Memory B cell (primary cell): ENCODE measurements at regions not wholly inside any gene's neighbourhood (a gene's known extent, or its start where the extent isn't known, plus 50 kb on each side); places are given as distances from the start of the nearest gene placed in this dataset.

ENCODE experiments used
- ATAC-seq: fragments of 150-1000 bp; cut with Tn5 transposase; 2 replicates; pipeline ENCODE4 v1.10.0; 2021; ENCODE audit warnings: low read depth, mild to moderate bottlenecking, moderate library complexity
- DNase-seq, 2 donors: peaks; one replicate each; pipeline ENCODE4 v3.0.0; 2022; ENCODE audit warnings: low spot score in 2 of 2
- H3K27ac Mint-ChIP-seq: one replicate; pipeline ENCODE4 v1.8.0; 2022; ENCODE audit warnings: mild to moderate bottlenecking, moderate library complexity, mixed read lengths
- H3K27me3 Mint-ChIP-seq: one replicate; pipeline ENCODE4 v1.8.0; 2022; ENCODE audit warnings: mixed read lengths
- H3K36me3 Mint-ChIP-seq: one replicate; pipeline ENCODE4 v1.8.0; 2022; ENCODE audit warnings: mild to moderate bottlenecking, mixed read lengths
- H3K4me1 Mint-ChIP-seq: one replicate; pipeline ENCODE4 v1.8.0; 2022; ENCODE audit warnings: mixed read lengths
- H3K4me3 Mint-ChIP-seq: one replicate; pipeline ENCODE4 v1.8.0; 2022; ENCODE audit warnings: mild to moderate bottlenecking, moderate library complexity, mixed read lengths
- H3K9me3 Mint-ChIP-seq: one replicate; pipeline ENCODE4 v1.8.0; 2022; ENCODE audit warnings: mixed read lengths

DNA sequence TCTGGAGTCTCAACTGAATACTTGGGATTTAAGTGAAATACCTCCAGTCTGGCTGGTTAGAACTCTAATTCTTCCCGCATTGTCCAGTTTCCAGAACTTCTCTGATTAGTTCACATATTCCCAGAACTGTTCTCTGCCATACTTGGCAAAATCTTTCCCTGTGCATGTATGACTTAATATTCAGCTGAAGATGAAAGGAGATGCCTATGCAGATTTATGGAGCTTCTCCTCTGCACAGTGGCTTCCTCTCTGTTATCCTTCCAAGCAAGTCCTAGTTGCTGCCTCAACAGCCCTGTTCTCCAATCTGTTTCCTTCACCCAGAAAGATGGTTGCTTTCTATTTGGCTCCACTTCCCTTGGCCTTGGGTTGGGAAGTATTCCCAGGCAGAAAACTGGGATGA lies 155.4 kb upstream of the GATA6 start:
- DNase-seq, result no peak
- Mint-ChIP-seq H3K36me3 (peaks cover 2% of the 10 kb centered on the region), H3K4me1 (no peaks in the 10 kb centered on the region), H3K27me3 (peaks cover 2% of the 10 kb centered on the region), H3K4me3 (no peak overlapping the region), H3K9me3 (peaks cover 13% of the 10 kb centered on the region), H3K27ac (no peak overlapping the region)
- ATAC-seq, result no peak

GRCh38 chr18:22015156-22015555 lies 154.2 kb upstream of the GATA6 start:
- Mint-ChIP-seq H3K36me3 (peaks cover 2% of the 10 kb centered on the region), H3K4me3 (no peak overlapping the region), H3K27me3 (peaks cover 2% of the 10 kb centered on the region), H3K27ac (no peak overlapping the region), H3K4me1 (no peaks in the 10 kb centered on the region), H3K9me3 (peaks cover 9% of the 10 kb centered on the region)
- no peak for DNase-seq
- ATAC-seq, result no peak

- Mint-ChIP-seq H3K4me1 (no peaks in the 10 kb centered on the region), H3K36me3 (no peaks in the 10 kb centered on the region), H3K27ac (no peak overlapping the region), H3K27me3 (peaks cover 4% of the 10 kb centered on the region), H3K4me3 (no peak overlapping the region), H3K9me3 (peaks cover 5% of the 10 kb centered on the region)
- DNase-seq, result no peak
- ATAC-seq, result no peak
These were observed 151.0 kb upstream of the GATA6 start for GRCh38 chr18:22018366-22018765.

- no peak for DNase-seq
- Mint-ChIP-seq H3K9me3 (peaks cover 3% of the 10 kb centered on the region), H3K27ac (no peak overlapping the region), H3K27me3 (peaks cover 4% of the 10 kb centered on the region), H3K4me1 (no peaks in the 10 kb centered on the region), H3K36me3 (no peaks in the 10 kb centered on the region), H3K4me3 (no peak overlapping the region)
- ATAC-seq, result no peak
These were observed 150.2 kb upstream of the GATA6 start for GRCh38 chr18:22019193-22019592.

- ATAC-seq (no peak), DNase-seq (no peak)
- Mint-ChIP-seq H3K9me3 (peaks cover 2% of the 10 kb centered on the region), H3K36me3 (no peaks in the 10 kb centered on the region), H3K4me1 (no peaks in the 10 kb centered on the region), H3K27me3 (peaks cover 4% of the 10 kb centered on the region), H3K27ac (no peak overlapping the region), H3K4me3 (no peak overlapping the region)
These were observed 149.1 kb upstream of the GATA6 start for GRCh38 chr18:22020127-22020866.

GRCh38 chr18:22020867-22021370 lies 148.5 kb upstream of the GATA6 start:
- Mint-ChIP-seq H3K4me1 (no peaks in the 10 kb centered on the region), H3K4me3 (no peak overlapping the region), H3K27me3 (peaks cover 4% of the 10 kb centered on the region), H3K27ac (no peak overlapping the region), H3K9me3 (peaks cover 1% of the 10 kb centered on the region), H3K36me3 (no peaks in the 10 kb centered on the region)
- ATAC-seq (no peak), DNase-seq (no peak)

- Mint-ChIP-seq H3K27me3 (peaks cover 4% of the 10 kb centered on the region), H3K9me3 (peaks cover 1% of the 10 kb centered on the region), H3K36me3 (no peaks in the 10 kb centered on the region), H3K4me3 (no peak overlapping the region), H3K27ac (no peak overlapping the region), H3K4me1 (no peaks in the 10 kb centered on the region)
- no peak for DNase-seq
- no peak for ATAC-seq
These were observed 147.7 kb upstream of the GATA6 start for GRCh38 chr18:22021701-22022100.

DNA sequence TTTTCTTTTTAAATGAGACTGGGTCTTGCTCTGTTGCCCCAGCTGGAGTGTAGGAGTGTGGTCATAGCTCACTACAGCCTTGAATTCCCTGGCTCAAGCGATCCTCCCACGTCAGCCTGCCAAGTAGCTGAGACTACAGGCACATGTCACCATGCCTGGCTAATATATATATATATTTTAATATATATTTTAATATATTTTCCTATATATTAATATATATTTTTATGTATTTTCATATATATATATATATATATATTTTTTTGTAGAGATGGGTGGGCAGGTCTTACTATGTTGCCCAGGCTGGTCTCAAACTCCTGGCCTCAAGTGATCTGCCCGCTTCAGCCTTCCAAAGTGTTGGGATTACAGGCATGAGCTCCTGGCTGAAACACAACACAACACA lies 144.5 kb upstream of the GATA6 start:
- Mint-ChIP-seq H3K36me3 (no peaks in the 10 kb centered on the region), H3K27me3 (peaks cover 2% of the 10 kb centered on the region), H3K9me3 (no peaks in the 10 kb centered on the region), H3K27ac (no peak overlapping the region), H3K4me1 (no peaks in the 10 kb centered on the region), H3K4me3 (no peak overlapping the region)
- DNase-seq, result no peak
- ATAC-seq, result no peak

- Mint-ChIP-seq H3K27me3 (peaks cover 5% of the 10 kb centered on the region), H3K4me3 (no peak overlapping the region), H3K36me3 (no peaks in the 10 kb centered on the region), H3K9me3 (no peaks in the 10 kb centered on the region), H3K4me1 (no peaks in the 10 kb centered on the region), H3K27ac (no peak overlapping the region)
- ATAC-seq (no peak), DNase-seq (no peak)
These were observed 143.0 kb upstream of the GATA6 start for GRCh38 chr18:22026362-22026761.

- H3K27ac Mint-ChIP-seq, result no peak overlapping the region
- H3K27me3 Mint-ChIP-seq, result peaks cover 5% of the 10 kb centered on the region
- ATAC-seq, result no peak
- no peaks in the 10 kb centered on the region for H3K36me3 Mint-ChIP-seq
- no peak overlapping the region for H3K4me3 Mint-ChIP-seq
- no peaks in the 10 kb centered on the region for H3K4me1 Mint-ChIP-seq
- no peaks in the 10 kb centered on the region for H3K9me3 Mint-ChIP-seq
- no peak for DNase-seq
These were observed 142.5 kb upstream of the GATA6 start for GRCh38 chr18:22026889-22027288.

DNA sequence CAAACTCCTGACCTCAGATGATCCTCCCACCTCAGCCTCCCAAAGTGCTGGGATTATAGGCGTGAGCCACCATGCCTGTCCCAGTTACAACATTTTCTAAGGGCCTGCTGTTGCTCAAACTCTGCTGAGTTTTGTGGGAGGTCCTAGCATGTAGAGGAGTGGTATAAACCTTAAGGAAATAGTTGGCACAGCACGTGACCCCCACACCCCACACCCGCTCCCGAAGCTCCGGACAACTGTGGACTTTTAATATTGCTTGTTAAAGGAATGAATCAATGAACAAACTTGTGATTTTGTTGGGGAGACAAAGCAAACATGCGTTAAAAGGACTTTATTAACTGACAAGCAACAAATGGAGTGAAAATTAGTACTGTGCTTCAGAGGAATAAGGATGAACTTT lies 137.8 kb upstream of the GATA6 start:
- peaks cover 5% of the 10 kb centered on the region for H3K27me3 Mint-ChIP-seq
- no peaks in the 10 kb centered on the region for H3K36me3 Mint-ChIP-seq
- H3K27ac Mint-ChIP-seq, result no peak overlapping the region
- H3K4me1 Mint-ChIP-seq, result no peaks in the 10 kb centered on the region
- H3K9me3 Mint-ChIP-seq, result no peaks in the 10 kb centered on the region
- ATAC-seq (no peak), DNase-seq (no peak)
- H3K4me3 Mint-ChIP-seq, result no peak overlapping the region

DNA sequence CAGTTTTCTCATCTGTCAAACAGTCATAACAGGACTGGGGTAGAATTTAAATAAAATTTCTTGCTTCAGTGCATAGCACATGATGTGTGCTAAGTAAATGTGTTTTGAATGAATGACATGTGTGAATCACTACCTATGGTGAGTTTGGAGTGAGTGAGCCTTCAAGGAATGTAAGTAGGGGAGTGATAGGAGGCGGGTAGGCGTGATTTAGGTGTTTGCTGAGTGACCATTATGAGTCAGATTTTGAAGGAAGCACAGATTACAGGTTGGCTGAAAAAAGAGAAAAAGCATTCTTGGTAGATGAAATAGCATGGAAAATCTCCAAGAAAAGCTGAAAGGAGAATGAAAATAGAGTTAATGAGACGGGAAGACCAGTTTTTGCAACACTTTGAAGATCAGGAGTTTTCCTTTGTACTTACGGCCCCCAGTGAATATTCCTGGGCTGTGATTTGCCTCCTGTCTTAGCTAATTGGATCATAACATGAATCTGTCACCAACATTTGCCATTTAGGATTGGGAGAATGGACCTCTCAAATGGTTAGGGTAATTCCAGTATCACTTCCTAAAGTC lies 136.9 kb upstream of the GATA6 start:
- no peaks in the 10 kb centered on the region for H3K9me3 Mint-ChIP-seq
- H3K4me1 Mint-ChIP-seq, result no peaks in the 10 kb centered on the region
- no peak overlapping the region for H3K27ac Mint-ChIP-seq
- peaks cover 5% of the 10 kb centered on the region for H3K27me3 Mint-ChIP-seq
- DNase-seq (no peak), ATAC-seq (no peak)
- H3K36me3 Mint-ChIP-seq, result no peaks in the 10 kb centered on the region
- no peak overlapping the region for H3K4me3 Mint-ChIP-seq

DNA sequence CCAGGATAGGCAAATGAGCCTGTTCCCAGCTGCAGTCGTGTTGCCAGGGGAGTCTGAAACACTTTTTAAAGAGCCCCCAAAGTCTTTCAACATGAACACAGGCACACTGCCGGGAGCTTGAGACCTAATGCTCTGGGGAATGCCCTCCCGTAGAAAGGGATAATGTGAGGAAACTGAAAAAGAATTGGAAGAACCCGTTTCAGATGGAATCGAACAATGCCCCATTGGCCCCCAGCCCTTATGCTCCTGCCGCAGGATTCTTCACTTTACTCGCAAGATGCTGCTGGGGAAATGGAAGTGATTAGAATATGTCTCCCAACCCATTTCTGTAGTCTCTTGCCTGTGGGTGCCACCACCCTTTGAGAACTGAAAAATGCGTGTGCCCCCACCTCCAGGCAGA lies 136.3 kb upstream of the GATA6 start:
- H3K36me3 Mint-ChIP-seq, result no peaks in the 10 kb centered on the region
- no peak for DNase-seq
- H3K4me3 Mint-ChIP-seq, result no peak overlapping the region
- H3K4me1 Mint-ChIP-seq, result no peaks in the 10 kb centered on the region
- H3K27me3 Mint-ChIP-seq, result peaks cover 5% of the 10 kb centered on the region
- no peak overlapping the region for H3K27ac Mint-ChIP-seq
- H3K9me3 Mint-ChIP-seq, result no peaks in the 10 kb centered on the region
- no peak for ATAC-seq

- H3K4me1 Mint-ChIP-seq, result no peaks in the 10 kb centered on the region
- ATAC-seq (no peak), DNase-seq (no peak)
- no peak overlapping the region for H3K4me3 Mint-ChIP-seq
- peaks cover 5% of the 10 kb centered on the region for H3K27me3 Mint-ChIP-seq
- no peaks in the 10 kb centered on the region for H3K36me3 Mint-ChIP-seq
- no peak overlapping the region for H3K27ac Mint-ChIP-seq
- H3K9me3 Mint-ChIP-seq, result no peaks in the 10 kb centered on the region
These were observed 135.1 kb upstream of the GATA6 start for GRCh38 chr18:22034276-22034675.

- no peak for ATAC-seq
- H3K27ac Mint-ChIP-seq, result no peak overlapping the region
- peaks cover 7% of the 10 kb centered on the region for H3K27me3 Mint-ChIP-seq
These were observed 128.9 kb upstream of the GATA6 start for GRCh38 chr18:22040533-22040932.

More at GRCh38 chr18:22040533-22040932, 128.9 kb upstream of the GATA6 start:
- no peaks in the 10 kb centered on the region for H3K4me1 Mint-ChIP-seq
- no peak overlapping the region for H3K4me3 Mint-ChIP-seq
- peaks cover 2% of the 10 kb centered on the region for H3K9me3 Mint-ChIP-seq
- DNase-seq, result no peak
- H3K36me3 Mint-ChIP-seq, result no peaks in the 10 kb centered on the region
